ENCODE measurements at regions not wholly inside any gene's neighbourhood (a gene's known extent, or its start where the extent isn't known, plus 50 kb on each side); places are given as distances from the start of the nearest gene placed in this dataset.
"Not testable (repeated sequence)": the region's sequence is repeated elsewhere in the genome, so short reads cannot be mapped to it uniquely, and the experiment has no call there.

DNA sequence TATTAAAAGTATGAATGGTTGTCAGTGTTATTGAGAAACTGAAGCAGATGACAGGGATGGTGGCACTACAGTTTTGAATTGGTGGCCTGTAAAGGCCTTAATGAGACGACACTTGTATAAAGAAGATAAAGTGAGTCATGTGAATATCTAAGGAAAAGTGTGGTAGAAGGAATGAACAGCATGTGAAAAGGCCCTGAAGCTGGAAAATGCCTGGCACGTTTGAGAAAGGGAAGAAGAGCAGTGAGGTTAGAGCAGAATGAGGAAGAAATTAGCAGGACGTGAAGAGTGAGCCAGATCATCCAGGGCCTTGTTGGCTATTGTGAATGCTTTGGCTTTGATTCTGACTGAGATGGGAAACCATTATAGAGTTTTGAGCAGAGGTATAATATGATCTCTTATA is 387.6 kb upstream of the DPH6 start:
- DNase-seq, result no peak

DNA sequence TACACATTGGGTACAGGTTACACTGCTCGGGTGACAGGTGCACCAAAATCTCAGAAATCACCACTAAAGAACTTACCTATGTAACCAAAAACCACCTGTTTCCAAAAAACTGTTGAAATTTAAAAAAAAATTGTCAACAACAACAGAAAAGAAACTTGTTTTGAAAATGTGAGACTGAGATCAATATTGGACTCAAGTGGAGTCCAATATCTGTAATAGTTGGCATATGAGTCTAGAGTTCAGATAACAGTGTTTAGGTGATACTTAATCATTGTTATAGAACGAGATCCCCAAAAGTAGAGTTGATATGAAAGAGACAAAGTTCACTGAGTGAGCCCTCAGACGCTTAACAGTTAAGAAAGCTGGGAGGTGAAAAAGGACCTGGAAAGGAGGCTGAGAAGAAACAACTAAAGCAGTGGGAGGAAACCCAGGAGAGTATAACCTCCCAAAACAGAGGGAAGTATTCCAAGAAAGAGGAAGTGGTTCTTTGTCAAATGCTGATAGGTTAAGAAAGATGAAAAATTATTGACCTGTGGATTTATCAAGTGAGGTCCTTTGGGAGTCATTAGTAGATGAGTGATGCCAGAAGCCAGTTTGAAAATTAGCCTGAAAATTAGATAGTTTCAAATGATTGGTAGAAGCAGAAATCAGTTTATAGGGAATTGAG is 388.6 kb upstream of the DPH6 start:
- DNase-seq, result no peak

DNA sequence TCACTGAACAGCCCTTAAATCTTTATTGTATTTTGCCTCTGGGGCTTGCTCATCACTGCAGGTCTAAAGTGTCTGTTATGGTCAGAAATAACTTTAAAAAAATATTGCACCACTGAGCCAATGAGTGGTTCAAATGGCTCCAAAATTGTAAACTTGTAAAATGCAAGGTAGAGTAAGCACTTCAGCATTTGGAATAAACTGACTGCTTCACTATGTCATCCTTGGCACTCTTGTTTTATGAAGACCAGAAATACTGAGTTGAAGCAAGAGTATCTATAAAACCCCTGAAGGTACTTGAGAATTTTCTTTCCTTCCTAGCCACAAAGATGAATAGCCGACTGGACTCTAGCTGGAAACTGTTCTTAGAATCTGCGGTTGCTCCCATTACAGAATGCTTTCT is 390.3 kb upstream of the DPH6 start:
- DNase-seq, result no peak

DNA sequence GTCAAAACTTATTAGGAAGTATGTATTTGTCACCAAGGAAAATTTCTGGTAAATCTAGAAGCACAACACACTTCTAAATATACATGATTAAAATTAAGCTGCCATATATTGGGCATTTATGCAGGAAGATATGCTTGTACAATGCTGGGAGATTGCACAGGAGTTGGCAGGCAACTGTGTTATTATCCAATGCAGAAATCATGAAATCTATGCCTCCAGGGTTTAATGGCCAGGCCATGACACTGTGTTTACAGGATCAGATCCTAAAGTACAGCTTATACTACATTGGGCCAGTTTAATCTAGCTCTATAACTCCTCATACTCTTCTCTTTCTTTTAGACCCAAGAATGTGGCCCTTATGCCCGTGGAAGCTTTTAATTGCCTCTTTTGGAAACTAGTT is 391.4 kb upstream of the DPH6 start:
- no peak for DNase-seq

DNA sequence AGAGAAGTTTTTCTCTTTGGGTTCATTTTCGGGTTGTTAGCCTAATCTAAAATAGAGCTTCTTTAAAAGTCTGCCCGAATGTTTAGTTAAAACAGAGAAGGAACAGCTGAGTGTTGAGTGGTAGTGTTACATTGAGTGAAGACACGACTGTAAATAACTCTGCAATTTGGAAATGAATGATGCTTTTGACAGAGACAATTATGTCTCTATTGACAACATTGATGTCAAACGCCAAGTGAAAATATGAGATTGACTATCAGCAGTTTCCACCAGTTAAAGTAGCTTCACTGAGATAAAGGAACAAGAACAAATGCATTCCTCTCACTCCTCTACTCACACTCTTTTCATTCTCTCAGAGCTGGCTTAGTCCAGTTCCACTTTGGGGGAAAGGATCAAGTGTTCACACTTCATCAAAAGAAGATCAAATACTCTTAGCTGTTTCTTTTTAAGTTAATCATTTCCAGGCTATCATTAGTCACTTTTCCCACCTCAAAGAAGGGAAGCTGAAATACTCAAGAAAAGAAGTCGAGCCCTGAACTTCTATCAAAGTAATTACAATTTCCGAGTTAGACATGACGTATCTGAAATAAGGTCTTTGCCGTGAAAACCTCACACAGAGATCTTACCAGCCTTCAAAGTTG is 399.1 kb upstream of the DPH6 start:
- no peak for DNase-seq

DNA sequence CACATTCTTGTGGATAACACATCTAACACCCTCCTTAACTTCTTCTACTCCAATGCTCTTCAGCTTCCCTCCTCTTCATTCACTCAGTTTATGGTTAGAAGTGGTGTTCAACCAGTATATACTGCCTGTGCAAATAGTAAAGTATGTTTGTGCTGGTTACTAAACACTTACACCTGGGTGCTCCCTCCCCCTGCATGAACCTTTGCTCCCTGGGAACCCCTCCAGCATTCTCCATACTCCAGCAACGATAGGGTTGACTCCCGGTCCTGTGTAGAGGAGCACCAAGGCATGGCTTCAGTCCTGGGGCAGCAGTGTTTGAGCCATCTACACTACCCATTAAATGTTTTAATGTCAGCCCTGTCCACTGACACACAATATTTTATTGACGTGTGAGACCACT is 407.5 kb upstream of the DPH6 start:
- DNase-seq, result no peak

DNA sequence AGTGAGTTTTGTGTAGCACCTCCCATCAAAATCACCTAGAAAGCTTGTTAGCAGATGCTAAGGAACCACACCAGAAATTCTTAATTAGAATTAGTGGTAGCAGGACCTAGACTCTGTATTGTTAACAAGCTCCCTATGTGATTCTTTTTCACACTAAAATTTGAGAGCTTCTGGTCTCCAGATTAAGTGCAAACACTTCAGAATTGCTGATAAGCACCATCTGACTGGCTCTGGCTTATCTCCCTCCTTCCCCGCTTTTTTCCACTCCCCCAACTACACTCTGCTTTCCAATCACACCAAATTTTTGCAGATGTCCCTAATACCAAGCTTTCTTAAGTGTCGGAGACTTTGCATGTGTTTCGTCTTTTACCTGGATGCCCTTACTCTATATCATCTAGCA is 410.1 kb upstream of the DPH6 start:
- no peak for DNase-seq

DNA sequence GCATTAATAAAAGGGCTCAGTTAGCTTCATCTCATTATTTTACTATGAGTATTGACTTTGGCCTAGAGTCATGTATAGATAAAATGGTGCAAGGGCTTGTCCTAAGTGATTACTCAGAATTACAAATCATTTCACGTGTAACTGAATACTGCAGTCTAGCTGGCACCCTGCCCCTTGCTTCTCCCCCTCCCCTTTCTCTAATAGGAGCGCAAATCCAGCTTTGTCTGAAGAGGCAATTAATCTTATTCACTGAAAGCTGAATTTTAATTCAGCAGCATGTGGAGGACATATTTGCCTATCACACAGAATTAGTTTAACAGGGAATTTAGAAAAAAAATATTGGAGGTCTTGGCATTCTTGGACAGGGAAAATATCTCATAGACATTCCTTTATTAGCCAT is 412.1 kb upstream of the DPH6 start:
- DNase-seq, result peak; percentile 36

DNA sequence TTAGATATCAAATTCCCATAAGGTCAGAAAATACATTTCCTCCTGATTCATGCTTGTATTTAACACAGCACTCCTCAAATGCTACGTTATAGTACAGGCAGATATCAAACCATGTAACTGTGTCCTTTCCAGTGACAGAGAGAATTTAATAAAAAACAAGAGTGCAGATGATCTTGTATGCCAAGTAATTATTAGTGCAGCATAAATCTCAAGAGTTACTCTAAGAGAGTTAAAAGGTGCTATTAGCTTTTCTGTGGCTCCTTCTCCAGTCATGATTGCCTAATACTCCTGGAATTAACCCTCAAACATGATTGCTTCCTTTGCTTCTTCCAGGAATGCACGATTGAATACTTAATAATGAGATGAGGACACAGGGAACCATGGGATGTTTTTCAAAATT is 413.0 kb upstream of the DPH6 start:
- DNase-seq, result peak; percentile 4

DNA sequence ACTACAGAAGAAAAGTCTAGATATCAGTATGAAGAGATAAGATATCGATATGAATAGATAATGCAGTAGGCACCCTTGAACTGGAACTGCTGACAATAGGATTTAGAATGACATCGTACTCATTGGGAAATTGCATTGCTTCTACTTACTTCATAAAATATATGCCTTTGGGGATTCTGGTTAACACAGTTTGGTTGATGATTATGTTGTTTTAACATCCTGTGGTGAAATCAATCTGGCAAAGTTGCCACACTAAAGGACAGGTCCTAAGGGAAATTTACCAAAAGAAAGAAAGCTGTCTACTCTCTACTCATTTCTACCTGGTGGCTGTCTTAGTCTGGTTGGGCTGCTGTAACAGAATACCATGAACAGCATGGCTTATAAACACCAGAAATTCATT is 417.4 kb upstream of the DPH6 start:
- DNase-seq, result no peak

DNA sequence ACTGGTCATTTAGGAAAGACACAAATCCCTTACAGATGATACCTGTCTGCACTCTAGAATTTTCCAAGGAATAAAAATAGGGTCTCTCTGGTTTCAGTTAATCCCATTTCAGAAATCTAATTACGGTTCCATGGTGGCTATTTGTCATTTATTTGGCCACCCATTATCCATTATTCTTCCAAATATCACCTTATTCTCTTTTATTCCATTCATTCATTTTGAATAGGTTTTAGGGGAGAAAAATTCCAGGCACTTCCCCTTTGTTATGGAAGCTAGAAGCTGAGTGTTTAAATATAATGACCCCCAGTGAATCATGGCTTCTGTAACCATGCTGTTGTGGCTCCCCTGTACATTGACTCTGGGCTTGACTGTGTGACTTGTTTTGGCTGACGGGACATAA is 420.8 kb upstream of the DPH6 start:
- DNase-seq, result no peak

DNA sequence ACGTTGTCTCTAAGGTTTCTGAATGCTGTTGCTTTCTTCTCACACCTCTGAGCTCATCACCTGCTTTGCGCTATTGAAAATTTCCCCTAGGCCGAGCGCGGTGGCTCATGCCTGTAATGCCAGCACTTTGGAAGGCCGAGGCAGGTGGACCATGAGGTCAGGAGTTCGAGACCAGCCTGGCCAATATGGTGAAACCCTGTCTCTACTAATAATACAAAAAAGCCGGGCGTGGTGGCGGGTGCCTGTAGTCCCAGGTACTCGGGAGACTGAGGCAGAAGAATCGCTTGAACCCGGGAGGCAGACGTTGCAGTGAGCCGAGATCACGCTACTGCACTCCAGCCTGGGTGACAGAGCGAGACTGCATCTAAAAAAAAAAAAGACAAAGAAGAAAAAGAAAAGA is 422.0 kb upstream of the DPH6 start:
- not testable (repeated sequence) for DNase-seq

DNA sequence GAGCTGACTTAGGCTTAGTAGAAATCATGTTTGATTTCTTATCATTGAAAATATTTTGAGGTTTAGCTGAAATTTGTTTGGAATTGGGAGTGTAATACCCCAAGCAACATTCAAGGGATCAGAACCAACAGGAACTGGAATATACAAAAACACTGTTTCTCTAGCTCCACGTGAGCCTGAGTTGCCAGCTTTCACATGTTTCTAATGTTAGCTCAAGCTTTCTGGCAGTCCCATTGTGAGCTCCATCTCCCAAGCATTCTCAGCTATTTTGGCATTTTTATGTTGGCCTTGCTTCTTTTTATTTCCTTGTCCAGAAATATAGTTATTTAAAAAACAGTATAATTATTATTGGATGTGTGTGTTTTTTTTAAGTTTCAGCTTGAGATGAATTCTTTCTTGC is 427.1 kb upstream of the DPH6 start:
- DNase-seq, result no peak

DNA sequence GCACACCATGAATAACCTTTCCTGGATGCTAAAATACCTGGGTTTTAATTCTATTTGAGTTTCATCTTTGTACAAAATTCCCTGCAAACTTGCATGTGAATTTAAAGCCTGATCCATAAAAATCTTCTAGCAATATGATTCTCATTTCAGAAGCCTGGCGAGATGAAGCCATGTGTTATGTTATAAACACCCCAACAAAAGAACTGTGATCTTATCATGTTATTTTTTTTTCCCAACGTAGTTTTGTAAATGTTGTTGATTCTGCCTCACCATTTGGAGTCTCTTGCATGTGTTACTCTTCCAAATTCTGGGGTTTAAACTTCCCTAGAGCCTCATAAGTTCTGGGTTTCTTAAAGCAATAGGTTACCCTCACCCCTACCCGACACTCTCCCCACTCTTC is 428.1 kb upstream of the DPH6 start:
- no peak for DNase-seq

DNA sequence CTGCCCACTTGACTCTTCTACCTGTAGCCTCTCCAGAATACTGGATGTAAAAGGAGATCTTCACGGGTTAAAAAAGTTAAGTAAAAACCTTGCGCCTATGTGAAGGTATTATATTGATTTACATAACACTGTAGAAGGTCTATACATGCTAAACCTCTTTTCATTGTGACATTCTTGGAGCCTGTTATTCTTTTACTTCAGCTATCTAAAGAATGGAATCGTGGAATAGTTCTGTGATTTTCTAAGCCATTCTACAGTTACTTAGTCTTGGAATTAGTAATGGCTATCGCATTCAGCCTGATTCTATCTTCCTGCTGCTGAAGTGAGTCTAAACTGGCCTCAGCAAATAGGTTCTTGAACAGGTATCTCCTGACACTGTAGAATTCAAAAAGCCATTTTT is 430.0 kb upstream of the DPH6 start:
- no peak for DNase-seq

DNA sequence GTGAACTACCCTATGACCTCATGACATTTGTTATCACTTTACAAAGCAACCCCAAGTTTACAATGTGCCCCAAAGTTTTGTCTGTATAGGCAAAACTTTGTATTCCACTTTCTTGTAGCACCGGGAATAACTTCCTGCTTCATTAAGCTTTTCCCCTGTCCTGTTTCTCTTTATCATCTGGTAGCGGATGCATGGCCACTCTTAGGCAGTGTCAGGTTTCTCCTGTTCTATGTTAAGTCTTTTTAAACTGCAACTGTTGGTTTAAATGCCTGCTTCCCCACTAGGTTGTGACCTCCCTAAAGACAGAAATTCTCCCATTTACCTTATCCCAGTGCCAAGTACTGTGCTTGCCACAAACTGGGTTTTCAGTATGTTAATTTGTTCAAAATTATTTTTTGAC is 433.6 kb upstream of the DPH6 start:
- no peak for DNase-seq

DNA sequence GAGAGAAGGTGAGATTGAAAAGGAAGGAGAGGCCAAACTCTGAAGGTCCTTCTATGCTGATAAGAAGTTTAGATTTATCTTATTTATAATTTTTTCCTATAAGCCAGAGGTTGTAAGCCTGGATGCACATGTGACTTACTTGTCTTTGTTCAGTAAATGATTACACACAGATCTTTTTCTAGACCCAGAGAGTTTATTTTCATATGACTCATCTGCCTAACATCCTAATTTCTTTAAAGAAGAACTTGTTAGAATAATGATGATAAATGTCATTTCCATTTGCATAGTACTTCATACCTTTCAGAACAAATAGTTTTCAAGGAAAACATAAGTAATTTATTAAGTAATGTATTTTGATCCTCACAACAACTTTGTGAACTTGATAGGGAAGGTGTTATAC is 434.8 kb upstream of the DPH6 start:
- DNase-seq, result peak; percentile 61

DNA sequence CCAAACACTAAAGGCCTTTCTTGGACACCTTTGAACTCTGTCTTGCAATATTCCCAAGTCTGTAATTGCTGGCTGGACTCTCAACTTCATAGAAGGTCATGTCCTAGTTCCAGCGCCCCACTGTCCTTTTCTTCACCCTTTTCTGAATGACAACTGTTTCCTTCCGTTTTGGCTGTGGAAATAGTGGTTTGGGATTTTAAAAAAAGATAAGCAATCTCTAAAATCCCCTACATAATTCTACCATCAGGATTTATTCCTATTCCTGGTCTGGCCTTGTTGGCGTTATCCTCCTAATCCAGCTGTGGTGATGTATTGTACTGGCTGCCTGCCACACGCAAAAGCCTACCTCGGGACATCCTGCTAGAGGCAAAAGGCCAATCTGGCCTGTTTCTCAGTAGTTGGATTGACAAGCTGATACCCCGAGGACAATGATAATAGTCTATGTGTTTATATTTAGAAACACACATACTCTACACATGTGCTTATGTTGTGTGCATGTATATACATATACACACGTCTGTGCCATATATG is 440.3 kb upstream of the DPH6 start:
- no peak for DNase-seq

DNA sequence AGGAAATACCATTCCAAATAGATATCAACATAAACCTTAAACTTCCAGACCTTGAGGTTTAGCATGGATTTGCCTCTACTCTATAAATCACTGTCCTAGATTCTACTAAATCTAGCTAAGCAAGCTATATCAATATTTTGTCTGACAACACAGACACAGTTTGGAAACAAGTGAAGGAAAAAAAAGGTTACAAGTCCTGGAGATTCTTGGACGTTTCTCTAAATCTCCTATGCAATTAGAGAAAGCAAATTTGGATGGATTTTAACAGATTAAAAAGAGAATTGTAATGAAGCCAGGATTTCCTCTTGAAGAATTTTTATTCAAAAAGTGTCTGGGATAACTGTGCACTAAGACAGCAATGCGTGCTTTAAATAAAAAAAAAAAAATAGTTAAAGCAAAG is 441.1 kb upstream of the DPH6 start:
- no peak for DNase-seq

DNA sequence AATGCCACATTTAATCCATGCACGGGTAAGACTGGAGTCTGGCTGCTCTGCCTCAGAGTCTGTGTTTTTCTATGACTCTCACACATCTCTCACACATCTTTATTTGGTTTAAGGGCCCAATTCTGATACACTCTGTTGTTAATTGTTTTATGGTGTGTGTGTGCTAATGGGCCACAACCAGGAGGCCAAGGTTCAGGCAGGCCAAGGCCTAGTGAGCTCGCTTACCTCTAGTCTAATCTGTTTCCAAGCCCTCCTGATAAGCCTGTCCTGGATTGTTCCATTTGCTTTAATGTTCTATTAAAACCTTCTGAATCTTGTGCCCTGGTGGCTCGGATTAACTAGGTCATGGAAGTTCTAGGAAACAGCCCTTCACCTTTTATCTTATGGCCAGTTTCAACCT is 445.4 kb upstream of the DPH6 start:
- DNase-seq, result no peak

DNA sequence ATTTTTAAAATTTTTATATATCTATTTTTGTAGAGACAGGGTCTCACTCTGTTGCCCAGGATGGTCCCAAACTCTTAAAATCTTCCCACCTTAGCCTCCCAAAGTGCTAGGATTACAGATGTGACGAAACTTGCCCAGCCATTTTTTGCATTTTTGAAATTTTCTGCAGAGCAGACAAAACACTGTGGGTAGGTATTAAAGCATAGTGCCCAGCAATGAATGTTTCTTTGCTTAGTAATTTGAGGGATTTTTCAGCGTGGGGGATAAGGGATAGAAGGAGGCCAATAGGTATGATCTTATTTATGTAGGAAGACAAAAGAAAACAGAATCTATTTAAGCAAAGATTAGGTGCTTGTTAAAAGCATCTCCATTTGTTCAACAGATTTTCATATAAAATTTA is 446.8 kb upstream of the DPH6 start:
- DNase-seq, result peak; percentile 26

DNA sequence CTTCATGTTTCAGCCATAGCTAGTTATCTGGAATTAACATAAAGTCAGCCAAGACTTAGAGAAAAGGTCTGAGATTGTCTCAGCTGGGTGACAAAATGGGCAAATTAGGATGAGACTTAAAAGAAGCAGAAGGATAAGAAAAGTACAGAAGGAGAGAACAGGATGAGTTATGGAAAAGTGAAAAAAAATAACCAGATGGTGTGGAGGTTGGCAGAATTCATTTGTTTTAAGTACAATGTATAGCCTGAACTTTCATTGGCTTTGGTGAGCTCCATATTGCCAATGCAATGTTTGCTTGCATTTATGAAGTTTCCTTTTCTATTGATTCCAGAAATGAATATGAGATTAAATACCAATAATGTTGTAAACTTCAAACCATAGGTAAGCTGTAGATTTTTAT is 447.2 kb upstream of the DPH6 start:
- no peak for DNase-seq

DNA sequence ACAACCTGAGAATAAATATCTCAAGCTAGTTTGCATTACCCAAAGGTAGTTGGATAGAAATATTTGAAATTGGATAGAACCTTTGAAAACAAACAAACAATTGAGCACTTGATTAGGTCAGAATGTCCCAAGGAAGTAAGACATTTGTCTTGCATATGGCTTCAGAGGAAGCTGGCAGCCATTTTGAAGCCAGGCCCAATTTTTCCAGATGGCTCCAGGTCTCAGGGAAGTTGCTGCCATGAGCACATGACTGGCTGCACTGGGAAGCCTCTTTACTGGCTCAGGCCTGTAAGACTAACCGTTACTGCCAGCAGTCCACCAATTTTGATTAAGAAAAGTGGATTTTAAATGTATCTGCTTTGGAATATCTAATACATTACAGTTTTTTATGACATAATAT is 448.9 kb upstream of the DPH6 start:
- DNase-seq, result no peak

DNA sequence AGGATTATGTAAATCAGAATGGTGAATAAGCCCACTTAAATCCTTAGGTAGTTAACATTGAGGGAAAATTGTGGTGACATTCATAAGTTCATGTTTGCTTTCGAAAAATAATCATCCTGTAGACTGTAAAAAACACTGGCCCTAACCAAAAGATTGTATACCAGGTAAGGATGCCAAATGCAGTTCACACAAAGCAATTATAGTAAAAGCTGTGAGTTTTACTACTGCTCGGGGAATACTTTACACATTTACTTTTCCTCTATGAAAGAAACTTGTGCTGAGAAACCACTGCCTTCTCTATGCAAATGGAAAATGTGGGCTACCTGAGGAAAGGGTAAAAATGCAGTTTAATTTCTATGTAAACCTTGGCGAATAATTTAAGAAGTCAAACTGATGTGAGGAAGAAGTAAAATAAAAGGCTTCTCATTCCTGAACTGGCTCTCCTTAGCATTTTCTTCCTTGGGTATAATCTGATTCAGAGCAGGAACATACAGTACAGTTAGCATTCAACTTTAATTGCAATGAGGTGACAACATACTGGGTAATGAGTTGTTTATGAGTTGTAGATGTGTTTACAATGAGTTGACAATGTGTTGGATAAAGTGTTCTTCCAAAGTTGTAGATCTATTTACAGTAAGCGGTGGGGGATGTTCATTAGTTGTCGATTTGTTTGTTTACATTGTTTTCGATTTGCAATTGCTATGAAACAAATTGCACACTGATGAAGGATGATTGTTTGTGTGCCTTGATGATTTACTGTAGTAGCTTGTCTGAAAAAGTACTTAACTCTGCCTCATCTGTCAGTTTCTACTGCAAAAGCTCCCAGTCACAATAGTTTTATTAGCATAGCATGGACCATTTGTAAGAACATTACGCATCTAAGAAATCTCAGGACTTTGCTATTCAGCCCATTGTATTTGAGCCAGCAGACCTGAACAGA is 453.0 kb upstream of the DPH6 start:
- DNase-seq, result no peak

Measured in fibroblast of skin of back (primary cell).